GM23248 (cell line): ENCODE measurements at regions not wholly inside any gene's neighbourhood (a gene's known extent, or its start where the extent isn't known, plus 50 kb on each side); places are given as distances from the start of the nearest gene placed in this dataset.

ENCODE experiments used
- EZH2 ChIP-seq: fragments of 200-600 bp; sonication (generic); IDR thresholded peaks from 2 replicates; pipeline ENCODE4 v1.6.1; 2018; ENCODE audit warnings: antibody characterized with exemption, mild to moderate bottlenecking; ENCODE audit not compliant: insufficient read depth, poor library complexity, severe bottlenecking
- EZH2phosphoT487 ChIP-seq: fragments of 200-600 bp; sonication (generic); IDR thresholded peaks from 2 replicates; pipeline ENCODE4 v1.6.1; 2018; ENCODE audit warnings: antibody characterized with exemption, moderate library complexity, mild to moderate bottlenecking, low read depth; ENCODE audit not compliant: insufficient read depth

GRCh38 chr11:109027851-109028250 lies 363.0 kb downstream of the DDX10 start:
- TF ChIP-seq EZH2 (no peak), EZH2phosphoT487 (no peak)
